Endodermal cell (in vitro differentiated cells): ENCODE measurements at regions not wholly inside any gene's neighbourhood (a gene's known extent, or its start where the extent isn't known, plus 50 kb on each side); places are given as distances from the start of the nearest gene placed in this dataset.

Experiments used
- DNase-seq: peaks from one replicate; pipeline ENCODE4 v3.0.0-alpha.2; 2017
- H3K27ac ChIP-seq: 2 replicates; pipeline ENCODE4 v1.5.1; 2013; ENCODE audit warnings: mild to moderate bottlenecking, low read depth, low read length, moderate library complexity
- H3K27me3 ChIP-seq: 2 replicates; pipeline ENCODE4 v1.6.1; 2013; ENCODE audit warnings: mild to moderate bottlenecking, low read length, moderate library complexity; ENCODE audit not compliant: insufficient read depth, control insufficient read depth, poor library complexity, severe bottlenecking
- H3K36me3 ChIP-seq: 2 replicates; pipeline ENCODE4 v1.7.0; 2013; ENCODE audit warnings: mild to moderate bottlenecking, low read length, moderate library complexity; ENCODE audit not compliant: control insufficient read depth, insufficient read depth
- H3K4me1 ChIP-seq: one replicate; pipeline ENCODE4 v1.7.0; 2013; ENCODE audit warnings: low read length; ENCODE audit not compliant: control insufficient read depth, insufficient read depth
- H3K4me3 ChIP-seq: 2 replicates; pipeline ENCODE4 v1.5.1; 2013; ENCODE audit warnings: mild to moderate bottlenecking, low read length, moderate library complexity
- H3K9ac ChIP-seq: 2 replicates; pipeline ENCODE4 v1.6.1; 2013; ENCODE audit warnings: mild to moderate bottlenecking, low read length, moderate library complexity; ENCODE audit not compliant: poor library complexity, severe bottlenecking; ENCODE audit errors: extremely low read depth
- H3K9me3 ChIP-seq: 2 replicates; pipeline ENCODE4 v1.6.1; 2013; ENCODE audit warnings: mild to moderate bottlenecking, low read length, moderate library complexity; ENCODE audit not compliant: control insufficient read depth
- H3K27ac Mint-ChIP-seq: 2 replicates; pipeline ENCODE4 v1.8.0; 2020; ENCODE audit warnings: mixed read lengths
- H3K27me3 Mint-ChIP-seq: 2 replicates; pipeline ENCODE4 v1.8.0; 2021; ENCODE audit warnings: mild to moderate bottlenecking, mixed read lengths; ENCODE audit not compliant: insufficient read depth
- H3K36me3 Mint-ChIP-seq: 2 replicates; pipeline ENCODE4 v1.8.0; 2020; ENCODE audit warnings: low read depth, mixed read lengths
- H3K4me1 Mint-ChIP-seq: 2 replicates; pipeline ENCODE4 v1.8.0; 2020; ENCODE audit warnings: mixed read lengths
- H3K4me3 Mint-ChIP-seq: 2 replicates; pipeline ENCODE4 v1.8.0; 2020; ENCODE audit warnings: mild to moderate bottlenecking, moderate library complexity, mixed read lengths
- H3K9me3 Mint-ChIP-seq: 2 replicates; pipeline ENCODE4 v1.8.0; 2020; ENCODE audit warnings: mild to moderate bottlenecking, mixed read lengths
- CTCF ChIP-seq: fragments of 200-600 bp; sonication (generic); conservative IDR thresholded peaks from 2 replicates; pipeline ENCODE4 v1.5.0; 2021; ENCODE audit warnings: antibody characterized with exemption, mild to moderate bottlenecking
- WGBS, 2 experiments: methylation state at CpG; one replicate each; pipeline versions ENCODE4 v1.1.5 to v1.1.7; 2013; ENCODE audit warnings: missing lambda C conversion rate in 2 of 2, mixed read lengths in 1 of 2; ENCODE audit not compliant: insufficient coverage in 1 of 2, insufficient read length in 1 of 2; 5-methylcytosine and 5-hydroxymethylcytosine counted together

GRCh38 chr11:104764710-104765045 is 133.6 kb downstream of the CASP12 start:
- no peak for TF ChIP-seq CTCF
- H3K27me3 Mint-ChIP-seq: no peaks in the 10 kb centered on the region
- H3K4me1 Mint-ChIP-seq: peaks cover 9% of the 10 kb centered on the region
- WGBS, 2 experiments: 100% methylated on average over 1 of the region's 1 CpG
- Histone ChIP-seq H3K9ac (no peak overlapping the region), H3K27me3 (no peaks in the 10 kb centered on the region), H3K4me3 (no peak overlapping the region), H3K9me3 (peaks cover 6% of the 10 kb centered on the region), H3K4me1 (no peaks in the 10 kb centered on the region), H3K27ac (no peak overlapping the region), H3K36me3 (no peaks in the 10 kb centered on the region)
- H3K27ac Mint-ChIP-seq: no peak overlapping the region
- DNase-seq: no peak
- no peaks in the 10 kb centered on the region for H3K36me3 Mint-ChIP-seq
- no peak overlapping the region for H3K4me3 Mint-ChIP-seq
- H3K9me3 Mint-ChIP-seq: peaks cover 6% of the 10 kb centered on the region

GRCh38 chr11:104763930-104764709 is 134.1 kb downstream of the CASP12 start:
- Histone ChIP-seq H3K36me3 (no peaks in the 10 kb centered on the region), H3K27me3 (no peaks in the 10 kb centered on the region), H3K9me3 (peaks cover 9% of the 10 kb centered on the region), H3K27ac (no peak overlapping the region), H3K4me3 (no peak overlapping the region), H3K4me1 (no peaks in the 10 kb centered on the region), H3K9ac (no peak overlapping the region)
- TF ChIP-seq CTCF: no peak
- Mint-ChIP-seq H3K9me3 (peaks cover 8% of the 10 kb centered on the region), H3K4me1 (peaks cover 9% of the 10 kb centered on the region), H3K4me3 (no peak overlapping the region), H3K27ac (no peak overlapping the region), H3K36me3 (no peaks in the 10 kb centered on the region), H3K27me3 (no peaks in the 10 kb centered on the region)
- WGBS, 2 experiments: 95 to 100% methylated on average over 1 to 5 of the region's 5 CpGs
- DNase-seq: no peak

- Histone ChIP-seq H3K27ac (no peak overlapping the region), H3K9ac (no peak overlapping the region), H3K4me1 (no peaks in the 10 kb centered on the region), H3K36me3 (no peaks in the 10 kb centered on the region), H3K4me3 (no peak overlapping the region), H3K9me3 (peaks cover 9% of the 10 kb centered on the region), H3K27me3 (no peaks in the 10 kb centered on the region)
- Mint-ChIP-seq H3K4me1 (peaks cover 9% of the 10 kb centered on the region), H3K36me3 (no peaks in the 10 kb centered on the region), H3K27ac (no peak overlapping the region), H3K4me3 (no peak overlapping the region), H3K9me3 (peaks cover 8% of the 10 kb centered on the region), H3K27me3 (no peaks in the 10 kb centered on the region)
- WGBS, 2 experiments: 80% methylated on average over 2 of the region's 2 CpGs; no CpG with 5 or more reads in 1 of the 2 experiments
- no peak for DNase-seq
- no peak for TF ChIP-seq CTCF
Measured at GRCh38 chr11:104761511-104761910, 136.7 kb downstream of the CASP12 start.
